Colonic mucosa (tissue), 4 donors: ENCODE measurements at regions not wholly inside any gene's neighbourhood (a gene's known extent, or its start where the extent isn't known, plus 50 kb on each side); places are given as distances from the start of the nearest gene placed in this dataset.

Source experiments
- DNase-seq: peaks from one replicate; pipeline ENCODE4 v3.0.0-alpha.2; 2020
- H3K27ac ChIP-seq: fragments of 200-600 bp; one replicate; pipeline ENCODE4 v1.8.0; 2021
- H3K27me3 ChIP-seq: fragments of 200-600 bp; one replicate; pipeline ENCODE4 v1.8.0; 2021
- H3K36me3 ChIP-seq: fragments of 200-600 bp; one replicate; pipeline ENCODE4 v1.8.0; 2021
- H3K4me1 ChIP-seq: fragments of 200-600 bp; one replicate; pipeline ENCODE4 v1.8.0; 2021; ENCODE audit warnings: mild to moderate bottlenecking
- H3K4me3 ChIP-seq: fragments of 200-600 bp; one replicate; pipeline ENCODE4 v1.8.0; 2021
- H3K9ac ChIP-seq, 2 donors: one replicate each; pipeline ENCODE4 v1.7.0; 2013; ENCODE audit warnings: control low read depth in 2 of 2, low read depth in 2 of 2, low read length in 2 of 2
- H3K9me3 ChIP-seq: fragments of 200-600 bp; one replicate; pipeline ENCODE4 v1.8.0; 2021
- intact Hi-C: fragments of 100-400 bp; cut with DNase I; formaldehyde crosslinking; loops from one replicate; pipeline ENCODE4 v1.14.1; 2022
- TF ChIP-seq, protein P1 (sequence below): fragments of 200-600 bp; IDR thresholded peaks from one replicate; pipeline ENCODE4 v1.8.0; 2022; ENCODE audit warnings: antibody characterized with exemption, mild to moderate bottlenecking
- donor health status: healthy.
- donor health status: DM: no; HTN: no; CAD: no.
- donor health status: DM: no; HTN: no; CAD: no.

DNA sequence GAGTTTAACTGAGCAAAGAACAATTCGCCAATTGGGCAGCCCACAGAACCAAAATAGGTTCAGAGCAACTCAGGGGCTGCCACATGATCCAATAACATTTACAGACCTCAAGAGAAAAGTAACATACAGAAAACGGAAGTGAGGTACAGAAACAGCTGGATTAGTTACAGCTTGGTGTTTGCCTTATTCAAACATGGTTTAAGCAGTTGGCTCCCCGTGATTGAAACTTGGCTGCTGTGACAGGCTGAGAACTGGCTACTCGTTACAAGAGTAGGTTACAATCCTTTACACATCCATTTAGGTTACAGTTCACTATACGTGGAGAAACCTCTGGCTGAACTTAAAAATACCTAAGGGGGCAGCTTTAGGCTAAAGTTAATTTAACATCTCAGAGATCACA, 673.1 kb upstream of the PHF14 start:
- Histone ChIP-seq H3K4me1 (no peaks in the 10 kb centered on the region), H3K27me3 (no peaks in the 10 kb centered on the region), H3K27ac (no peak overlapping the region), H3K36me3 (no peaks in the 10 kb centered on the region), H3K4me3 (no peak overlapping the region), H3K9ac (no peak overlapping the region), H3K9me3 (no peaks in the 10 kb centered on the region)
- DNase-seq, result no peak
- intact Hi-C loops, result no loop called here
- TF ChIP-seq, protein P1, sequence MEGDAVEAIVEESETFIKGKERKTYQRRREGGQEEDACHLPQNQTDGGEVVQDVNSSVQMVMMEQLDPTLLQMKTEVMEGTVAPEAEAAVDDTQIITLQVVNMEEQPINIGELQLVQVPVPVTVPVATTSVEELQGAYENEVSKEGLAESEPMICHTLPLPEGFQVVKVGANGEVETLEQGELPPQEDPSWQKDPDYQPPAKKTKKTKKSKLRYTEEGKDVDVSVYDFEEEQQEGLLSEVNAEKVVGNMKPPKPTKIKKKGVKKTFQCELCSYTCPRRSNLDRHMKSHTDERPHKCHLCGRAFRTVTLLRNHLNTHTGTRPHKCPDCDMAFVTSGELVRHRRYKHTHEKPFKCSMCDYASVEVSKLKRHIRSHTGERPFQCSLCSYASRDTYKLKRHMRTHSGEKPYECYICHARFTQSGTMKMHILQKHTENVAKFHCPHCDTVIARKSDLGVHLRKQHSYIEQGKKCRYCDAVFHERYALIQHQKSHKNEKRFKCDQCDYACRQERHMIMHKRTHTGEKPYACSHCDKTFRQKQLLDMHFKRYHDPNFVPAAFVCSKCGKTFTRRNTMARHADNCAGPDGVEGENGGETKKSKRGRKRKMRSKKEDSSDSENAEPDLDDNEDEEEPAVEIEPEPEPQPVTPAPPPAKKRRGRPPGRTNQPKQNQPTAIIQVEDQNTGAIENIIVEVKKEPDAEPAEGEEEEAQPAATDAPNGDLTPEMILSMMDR, result no peak

DNA sequence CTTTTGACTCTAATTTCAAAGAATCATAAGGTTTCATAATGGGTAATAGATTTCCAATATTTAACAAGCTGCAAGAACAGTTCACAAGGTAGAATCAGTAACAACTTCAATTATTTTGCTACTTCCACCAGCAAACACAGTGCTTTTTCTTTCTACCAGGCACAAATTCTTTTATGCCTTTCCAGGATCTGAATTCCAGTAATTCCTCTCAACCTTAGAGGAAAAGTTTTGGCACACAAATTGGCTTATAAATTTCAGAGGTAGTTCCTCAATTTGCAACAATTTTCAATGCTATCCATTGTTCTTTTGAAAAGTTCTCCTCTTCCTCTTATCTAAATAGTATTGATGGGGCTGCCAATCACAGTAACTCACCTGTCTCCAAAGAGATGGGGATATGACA, 665.4 kb upstream of the PHF14 start:
- no peak for DNase-seq
- TF ChIP-seq, protein P1, result no peak
- H3K27me3 ChIP-seq, result no peaks in the 10 kb centered on the region
- intact Hi-C loops, result no loop called here
- H3K9ac ChIP-seq, result no peak overlapping the region
- no peak overlapping the region for H3K4me3 ChIP-seq
- H3K9me3 ChIP-seq, result no peaks in the 10 kb centered on the region
- no peak overlapping the region for H3K27ac ChIP-seq
- H3K4me1 ChIP-seq, result no peaks in the 10 kb centered on the region
- no peaks in the 10 kb centered on the region for H3K36me3 ChIP-seq

DNA sequence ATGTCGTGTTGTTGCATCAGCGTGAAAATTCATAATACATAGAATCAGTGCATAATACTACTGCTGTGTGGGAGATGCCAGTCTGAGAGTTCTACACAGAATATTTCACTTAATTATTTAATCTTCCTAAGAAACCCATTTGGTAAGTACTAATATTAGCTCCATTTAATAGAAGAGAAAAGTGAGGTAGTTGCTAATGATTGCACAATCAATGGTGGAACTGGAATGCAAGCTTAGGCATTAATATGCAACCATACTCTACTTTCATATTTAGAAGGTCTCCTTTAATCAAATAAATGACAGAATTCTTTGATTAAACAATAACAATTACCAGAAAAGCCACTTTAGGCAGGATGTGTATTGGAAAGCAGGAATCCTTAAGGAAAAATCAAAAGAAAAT, 660.7 kb upstream of the PHF14 start:
- H3K27ac ChIP-seq, result no peak overlapping the region
- TF ChIP-seq, protein P1, result no peak

DNA sequence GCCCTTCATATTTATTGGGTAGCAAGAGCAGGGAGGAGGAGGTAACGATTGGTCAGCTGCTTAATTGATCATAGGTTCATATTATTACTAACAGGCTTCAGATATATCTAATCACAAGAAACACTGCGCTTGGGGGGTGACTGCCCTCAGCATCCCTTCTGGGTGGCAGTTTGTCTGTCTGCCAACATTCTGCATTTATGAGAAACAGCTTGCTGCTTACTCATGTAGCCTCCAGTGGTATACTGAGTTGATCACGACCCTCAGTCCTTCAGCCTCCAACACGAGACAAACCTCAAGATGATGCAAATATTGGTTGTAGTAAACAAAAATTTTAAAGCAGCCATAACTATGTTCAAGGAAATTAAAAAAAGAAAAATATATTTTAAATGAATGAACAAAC, 657.8 kb upstream of the PHF14 start:
- TF ChIP-seq, protein P1, result no peak
- H3K36me3 ChIP-seq, result no peaks in the 10 kb centered on the region
- intact Hi-C loops, result no loop called here
- no peaks in the 10 kb centered on the region for H3K9me3 ChIP-seq
- H3K9ac ChIP-seq, result no peak overlapping the region
- H3K27ac ChIP-seq, result no peak overlapping the region
- no peak for DNase-seq
- H3K27me3 ChIP-seq, result no peaks in the 10 kb centered on the region
- H3K4me1 ChIP-seq, result no peaks in the 10 kb centered on the region
- no peak overlapping the region for H3K4me3 ChIP-seq

More for the DNA sequence above, 660.7 kb upstream of the PHF14 start:
- Histone ChIP-seq H3K9me3 (no peaks in the 10 kb centered on the region), H3K9ac (no peak overlapping the region), H3K36me3 (no peaks in the 10 kb centered on the region), H3K4me3 (no peak overlapping the region), H3K4me1 (no peaks in the 10 kb centered on the region), H3K27me3 (no peaks in the 10 kb centered on the region)
- intact Hi-C loops, result no loop called here
- DNase-seq, result no peak

DNA sequence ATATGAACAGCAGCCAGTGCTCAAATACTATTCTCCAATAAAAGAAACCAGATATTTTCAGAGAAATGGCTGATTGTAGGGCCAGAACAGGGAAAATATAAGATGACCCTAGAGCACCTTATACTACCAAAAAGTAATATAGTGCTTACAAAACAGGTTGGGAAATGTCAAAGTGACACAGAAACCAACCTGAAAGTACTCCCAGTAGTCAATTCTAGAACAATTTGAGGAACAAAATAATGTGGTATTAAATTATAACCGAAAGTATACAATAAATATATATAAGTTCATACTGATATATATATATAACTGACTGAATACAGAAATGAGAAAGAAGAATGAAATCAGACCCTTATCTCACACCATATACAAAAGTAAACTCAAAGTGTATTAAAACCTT, 657.2 kb upstream of the PHF14 start:
- TF ChIP-seq, protein P1, result no peak

DNA sequence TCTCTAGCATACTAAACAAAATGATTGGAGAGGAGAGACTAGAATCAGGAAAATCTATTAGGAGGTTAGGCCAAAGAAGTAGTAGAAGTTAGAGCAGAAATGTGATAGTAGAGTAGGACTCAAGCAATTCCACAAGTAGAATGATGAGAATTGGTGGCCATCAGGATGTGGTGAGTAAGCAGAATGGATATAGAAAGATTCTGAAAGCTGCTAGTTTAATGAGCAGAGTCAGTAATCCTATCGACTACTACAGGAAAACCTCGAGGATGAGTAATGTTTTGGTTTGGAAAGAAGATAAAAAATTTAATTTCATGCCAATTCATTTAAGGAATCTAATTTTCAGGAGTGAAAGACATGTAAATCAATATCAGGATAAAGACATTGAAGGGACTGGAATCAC, 648.3 kb upstream of the PHF14 start:
- Histone ChIP-seq H3K9ac (no peak overlapping the region), H3K4me3 (no peak overlapping the region), H3K4me1 (no peaks in the 10 kb centered on the region), H3K27ac (no peak overlapping the region), H3K9me3 (no peaks in the 10 kb centered on the region), H3K36me3 (no peaks in the 10 kb centered on the region), H3K27me3 (no peaks in the 10 kb centered on the region)
- no peak for DNase-seq
- intact Hi-C loops, result no loop called here
- TF ChIP-seq, protein P1, result no peak

More for the DNA sequence above, 657.2 kb upstream of the PHF14 start:
- no peak overlapping the region for H3K27ac ChIP-seq
- no peaks in the 10 kb centered on the region for H3K9me3 ChIP-seq
- no peaks in the 10 kb centered on the region for H3K4me1 ChIP-seq
- H3K9ac ChIP-seq, result no peak overlapping the region
- H3K27me3 ChIP-seq, result no peaks in the 10 kb centered on the region
- no peak for DNase-seq
- intact Hi-C loops, result no loop called here
- H3K4me3 ChIP-seq, result no peak overlapping the region
- H3K36me3 ChIP-seq, result no peaks in the 10 kb centered on the region
